HepG2 (cell line): ENCODE measurements at regions not wholly inside any gene's neighbourhood (a gene's known extent, or its start where the extent isn't known, plus 50 kb on each side); places are given as distances from the start of the nearest gene placed in this dataset.

ENCODE experiments used
- ATAC-seq: fragments of 200-7000 bp; cut with Tn5 transposase; 3 replicates; pipeline ENCODE4 v1.9.1; 2020; ENCODE audit warnings: mild to moderate bottlenecking, moderate library complexity
- BruUV-seq: library from RNA; stranded (reverse); fragments of 400-500 nt; replicated peaks from 2 replicates; lab custom pipeline; 2021; lab: Mats Ljungman, UMichigan
- CTCF ChIA-PET: fragments of 300-600 bp; formaldehyde crosslinking; extraction: SDS; loops from one replicate; lab custom pipeline; 2021; ENCODE audit warnings: low total read pairs, inconsistent platforms, low intra/inter-chr PET ratio; lab: Yijun Ruan, JAX
- POLR2A ChIA-PET: fragments of 350-600 bp; sonication (Branson Sonifier 250); formaldehyde crosslinking; loops from one replicate; lab custom pipeline; 2020; ENCODE audit warnings: antibody characterized with exemption, inconsistent platforms; lab: Yijun Ruan, JAX
- DNase-seq: peaks from one replicate; pipeline ENCODE4 v3.0.0-alpha.2; 2015; ENCODE audit warnings: low spot score
- FAIRE-seq: peaks from 3 replicates; lab custom pipeline; 2011; peaks lifted over from hg19 to GRCh38; lab: Jason Lieb, UNC
- H2AFZ ChIP-seq: one replicate; pipeline ENCODE4 v1.6.1; 2011; ENCODE audit warnings: low read length, inconsistent platforms
- H3K27ac ChIP-seq: fragments of 300-600 bp; 3 replicates; pipeline ENCODE4 v1.8.0; 2011; ENCODE audit warnings: mixed run types, mild to moderate bottlenecking, mixed read lengths, low read length, inconsistent platforms; ENCODE audit not compliant: insufficient read depth; ENCODE audit errors: extremely low read length
- H3K27me3 ChIP-seq, 2 experiments: fragments of 200-600 bp in 1 of 2; 2 replicates in 1 of 2; 3 replicates in 1 of 2; pipeline versions ENCODE4 v1.6.0 to v1.8.0; 2011; ENCODE audit warnings: low read length in 2 of 2, mild to moderate bottlenecking in 2 of 2, moderate library complexity in 2 of 2, inconsistent platforms in 1 of 2; ENCODE audit not compliant: insufficient read depth in 2 of 2, control insufficient read depth in 1 of 2
- H3K36me3 ChIP-seq, 2 experiments: fragments of 200-600 bp in 1 of 2; replicated peaks in 1 of 2; 2 replicates in 1 of 2; 3 replicates in 1 of 2; pipeline versions ENCODE4 v1.5.1 to v1.8.0; 2011; ENCODE audit warnings: low read length in 2 of 2, inconsistent platforms in 1 of 2; ENCODE audit not compliant: insufficient read depth in 2 of 2, control insufficient read depth in 1 of 2
- H3K4me1 ChIP-seq: 2 replicates; pipeline ENCODE4 v1.5.1; 2012; ENCODE audit warnings: low read length, inconsistent platforms; ENCODE audit not compliant: insufficient read depth
- H3K4me2 ChIP-seq: 2 replicates; pipeline ENCODE4 v1.6.0; 2011; ENCODE audit warnings: low read depth, low read length, inconsistent platforms
- H3K4me3 ChIP-seq, 3 experiments: fragments of 200-600 bp in 1 of 3; sonication (generic), shearing (Covaris generic) in 1 of 3; replicated peaks in 1 of 3; 2 replicates each; pipeline ENCODE4 v1.5.1; 2011 to 2016; ENCODE audit warnings: low read length in 3 of 3, inconsistent platforms in 2 of 3, low read depth in 2 of 3, mild to moderate bottlenecking in 2 of 3, control low read depth in 1 of 3, mixed read lengths in 1 of 3; ENCODE audit not compliant: insufficient read depth in 1 of 3
- H3K79me2 ChIP-seq: one replicate; pipeline ENCODE4 v1.6.1; 2011; ENCODE audit warnings: low read length, inconsistent platforms; ENCODE audit not compliant: insufficient read depth
- H3K9ac ChIP-seq: 2 replicates; pipeline ENCODE4 v1.6.0; 2011; ENCODE audit warnings: mild to moderate bottlenecking, low read depth, low read length, inconsistent platforms; ENCODE audit not compliant: insufficient read depth
- H3K9me3 ChIP-seq: 2 replicates; pipeline ENCODE4 v1.5.1; 2012; ENCODE audit warnings: mild to moderate bottlenecking, low read length
- H4K20me1 ChIP-seq: 2 replicates; pipeline ENCODE4 v1.6.0; 2011; ENCODE audit warnings: inconsistent platforms, mild to moderate bottlenecking, low read length, moderate library complexity; ENCODE audit not compliant: insufficient read depth
- ETV6 ChIP-seq: sonication (generic); formaldehyde crosslinking; conservative IDR thresholded peaks from 2 replicates; pipeline ENCODE4 v1.4.0; 2020; ENCODE audit warnings: missing genetic modification reagents
- ONECUT2 ChIP-seq: sonication (generic); formaldehyde crosslinking; IDR thresholded peaks from 2 replicates; pipeline ENCODE4 v1.4.0; 2020; ENCODE audit warnings: missing genetic modification reagents
- RXRA ChIP-seq: sonication (generic); formaldehyde crosslinking; IDR thresholded peaks from 2 replicates; pipeline ENCODE4 v1.5.1; 2020; ENCODE audit warnings: missing genetic modification reagents
- ZNF547 ChIP-seq: sonication (generic); formaldehyde crosslinking; IDR thresholded peaks from 2 replicates; pipeline ENCODE4 v1.5.1; 2020; ENCODE audit warnings: mild to moderate bottlenecking, missing genetic modification reagents
- ZNF883 ChIP-seq: sonication (generic); formaldehyde crosslinking; IDR thresholded peaks from 2 replicates; pipeline ENCODE4 v1.5.1; 2020; ENCODE audit warnings: mild to moderate bottlenecking, missing genetic modification reagents; ENCODE audit errors: not compliant biosample characterization
- ZSCAN25 ChIP-seq: sonication (generic); formaldehyde crosslinking; IDR thresholded peaks from 2 replicates; pipeline ENCODE4 v1.8.0; 2022; ENCODE audit warnings: mild to moderate bottlenecking, missing genetic modification reagents
- WGBS: methylation state at CpG from one replicate; pipeline ENCODE4 v1.1.6; 2017; ENCODE audit warnings: low lambda C conversion rate; 5-methylcytosine and 5-hydroxymethylcytosine counted together
- in situ Hi-C: cut with HindIII; loops from 2 replicates; pipeline ENCODE4 v1.10.0; 2017; ENCODE audit warnings: low pct_unique_long_range_greater_than_20kb; ENCODE audit not compliant: extremely low pct_ligation_motif_present
- intact Hi-C: fragments of 100-400 bp; cut with micrococcal nuclease; formaldehyde crosslinking; loops from one replicate; pipeline ENCODE4 v1.10.0; 2022; ENCODE audit not compliant: unreplicated experiment
- TF ChIP-seq, protein P1 (sequence below): sonication (generic); formaldehyde crosslinking; IDR thresholded peaks from 2 replicates; pipeline ENCODE4 v1.9.0; 2021; ENCODE audit warnings: missing genetic modification reagents, borderline replicate concordance
- TF ChIP-seq, protein P2 (sequence below): sonication (generic); formaldehyde crosslinking; IDR thresholded peaks from 2 replicates; pipeline ENCODE4 v1.5.1; 2020; ENCODE audit warnings: mild to moderate bottlenecking, moderate library complexity, missing genetic modification reagents

DNA sequence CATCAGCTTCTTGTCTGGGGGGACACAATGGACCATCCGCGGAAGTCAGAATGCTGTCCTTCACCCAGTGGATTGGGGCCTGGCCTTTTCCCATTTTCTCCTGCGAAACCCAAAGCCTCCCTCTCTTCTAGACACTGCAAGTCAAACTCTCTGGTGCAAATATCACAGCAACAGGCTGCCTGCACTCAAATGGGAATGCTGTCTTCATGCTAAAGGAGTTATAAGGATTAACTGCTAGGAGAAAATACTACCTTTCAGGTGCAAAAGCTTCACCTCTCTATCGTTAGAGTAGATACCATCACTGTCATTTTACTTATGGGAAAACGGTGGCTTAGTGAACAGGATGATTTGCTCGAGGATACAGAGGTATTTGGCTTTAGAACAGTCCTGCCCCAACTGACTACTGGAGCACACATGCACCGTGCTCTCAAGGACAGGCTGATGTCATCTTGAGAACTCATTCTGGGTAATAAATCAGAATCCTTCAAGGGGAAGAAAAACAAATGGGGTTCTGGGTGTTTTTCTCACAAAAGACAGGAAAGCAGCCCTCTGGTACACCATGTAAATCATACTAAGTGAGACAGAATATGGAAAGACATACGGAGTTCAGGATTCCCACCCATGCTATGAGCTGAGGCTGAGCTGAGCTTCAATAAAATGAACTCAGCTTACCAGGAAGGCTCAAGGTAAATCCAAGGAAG lies 100.9 kb downstream of the SAMD9 start:
- no peak for TF ChIP-seq ONECUT2 (CRISPR knock-in tag)
- no peak for TF ChIP-seq ETV6 (CRISPR knock-in tag)
- TF ChIP-seq, protein P1, sequence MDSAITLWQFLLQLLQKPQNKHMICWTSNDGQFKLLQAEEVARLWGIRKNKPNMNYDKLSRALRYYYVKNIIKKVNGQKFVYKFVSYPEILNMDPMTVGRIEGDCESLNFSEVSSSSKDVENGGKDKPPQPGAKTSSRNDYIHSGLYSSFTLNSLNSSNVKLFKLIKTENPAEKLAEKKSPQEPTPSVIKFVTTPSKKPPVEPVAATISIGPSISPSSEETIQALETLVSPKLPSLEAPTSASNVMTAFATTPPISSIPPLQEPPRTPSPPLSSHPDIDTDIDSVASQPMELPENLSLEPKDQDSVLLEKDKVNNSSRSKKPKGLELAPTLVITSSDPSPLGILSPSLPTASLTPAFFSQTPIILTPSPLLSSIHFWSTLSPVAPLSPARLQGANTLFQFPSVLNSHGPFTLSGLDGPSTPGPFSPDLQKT (CRISPR knock-in tag), result no peak
- no peak for TF ChIP-seq ZNF547 (CRISPR knock-in tag)
- no peak for TF ChIP-seq ZNF883 (CRISPR knock-in tag)
- TF ChIP-seq RXRA (CRISPR knock-in tag), result no peak
- TF ChIP-seq ZSCAN25 (CRISPR knock-in tag), result no peak
- TF ChIP-seq, protein P2, sequence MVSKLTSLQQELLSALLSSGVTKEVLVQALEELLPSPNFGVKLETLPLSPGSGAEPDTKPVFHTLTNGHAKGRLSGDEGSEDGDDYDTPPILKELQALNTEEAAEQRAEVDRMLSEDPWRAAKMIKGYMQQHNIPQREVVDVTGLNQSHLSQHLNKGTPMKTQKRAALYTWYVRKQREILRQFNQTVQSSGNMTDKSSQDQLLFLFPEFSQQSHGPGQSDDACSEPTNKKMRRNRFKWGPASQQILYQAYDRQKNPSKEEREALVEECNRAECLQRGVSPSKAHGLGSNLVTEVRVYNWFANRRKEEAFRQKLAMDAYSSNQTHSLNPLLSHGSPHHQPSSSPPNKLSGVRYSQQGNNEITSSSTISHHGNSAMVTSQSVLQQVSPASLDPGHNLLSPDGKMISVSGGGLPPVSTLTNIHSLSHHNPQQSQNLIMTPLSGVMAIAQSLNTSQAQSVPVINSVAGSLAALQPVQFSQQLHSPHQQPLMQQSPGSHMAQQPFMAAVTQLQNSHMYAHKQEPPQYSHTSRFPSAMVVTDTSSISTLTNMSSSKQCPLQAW, result no peak

More for the DNA sequence above, 100.9 kb downstream of the SAMD9 start:
- Histone ChIP-seq H3K4me1 (no peaks in the 10 kb centered on the region), H3K79me2 (no peaks in the 10 kb centered on the region), H3K9ac (no peak overlapping the region), H3K27me3 (no peaks in the 10 kb centered on the region), H4K20me1 (no peaks in the 10 kb centered on the region), H3K4me2 (no peak overlapping the region), H3K36me3 (no peaks in the 10 kb centered on the region), H3K4me3 (no peak overlapping the region), H3K27ac (no peak overlapping the region), H2AFZ (no peak overlapping the region), H3K9me3 (no peaks in the 10 kb centered on the region)
- no peak for DNase-seq
- FAIRE-seq, result no peak
- CTCF ChIA-PET, result no interaction called here
- WGBS, result 8% methylated on average over 8 of the region's 8 CpGs
- intact Hi-C loops, result no loop called here
- no TSS peak for BruUV-seq
- ATAC-seq, result no peak
- POLR2A ChIA-PET, result no interaction called here
- in situ Hi-C loops, result no loop called here
